ENCODE measurements at regions not wholly inside any gene's neighbourhood (a gene's known extent, or its start where the extent isn't known, plus 50 kb on each side); places are given as distances from the start of the nearest gene placed in this dataset.

- TF ChIP-seq CTCF (IDR thresholded peaks at IDR 0.05) (no peak), POLR2A (IDR thresholded peaks at IDR 0.05) (no peak)
Observed at GRCh38 chr3:178483704-178484103, 52.5 kb upstream of the KCNMB2 start.

Data from adrenal gland (tissue), 5 donors.